ENCODE measurements at regions not wholly inside any gene's neighbourhood (a gene's known extent, or its start where the extent isn't known, plus 50 kb on each side); places are given as distances from the start of the nearest gene placed in this dataset.

- Histone ChIP-seq H3K9ac (ENCODE audit: insufficient read depth, low read depth, low read length) (no peak overlapping the region), H3K79me2 (ENCODE audit: insufficient read depth, low read length) (no peaks in the 10 kb centered on the region), H2AFZ (ENCODE audit: low read length) (no peak overlapping the region), H3K9me3 (ENCODE audit: low read length) (no peaks in the 10 kb centered on the region), H3K27ac (ENCODE audit: extremely low read length, insufficient read depth, low read length) (no peak overlapping the region), H3K36me3 (replicated peaks in 1 of 2; ENCODE audit: control insufficient read depth in 1 of 2, insufficient read depth in 2 of 2, low read length in 2 of 2) (no peaks in the 10 kb centered on the region), H3K4me3 (replicated peaks in 1 of 3; ENCODE audit: insufficient read depth in 1 of 3, low read depth in 2 of 3, low read length in 3 of 3) (no peak overlapping the region), H3K4me1 (ENCODE audit: insufficient read depth, low read length) (peaks cover 6% of the 10 kb centered on the region; the same call in 1 of the 2 replicates), H4K20me1 (ENCODE audit: insufficient read depth, low read length) (no peaks in the 10 kb centered on the region), H3K27me3 (ENCODE audit: control insufficient read depth in 1 of 2, insufficient read depth in 2 of 2, low read length in 2 of 2) (peaks cover 0 to 28% of the 10 kb centered on the region in 2 experiments; a peak in 1 of 5 replicates), H3K4me2 (ENCODE audit: low read depth, low read length) (no peak overlapping the region)
- no TSS peak for BruUV-seq (replicated peaks)
- CTCF ChIA-PET (ENCODE audit: low intra/inter-chr PET ratio, low total read pairs) = no interaction called here
- intact Hi-C loops (cut with micrococcal nuclease; ENCODE audit: unreplicated experiment) (no loop called here), in situ Hi-C loops (cut with HindIII; ENCODE audit: extremely low pct_ligation_motif_present, low pct_unique_long_range_greater_than_20kb) (no loop called here)
- POLR2A ChIA-PET = no interaction called here
- WGBS (ENCODE audit: low lambda C conversion rate) = 59% methylated on average over 9 of the region's 10 CpGs
- FAIRE-seq = no peak
- no peak for TF ChIP-seq ZNF24 (IDR thresholded peaks at IDR 0.05)
- no peak for TF ChIP-seq FOXO4 (CRISPR knock-in tag; conservative IDR thresholded peaks at IDR 0.05)
- no peak for TF ChIP-seq ZBTB44 (CRISPR knock-in tag; IDR thresholded peaks at IDR 0.05)
- no peak for TF ChIP-seq TBL1XR1 (IDR thresholded peaks at IDR 0.05; ENCODE audit: borderline replicate concordance, low read length, partially characterized antibody)
- TF ChIP-seq ZSCAN21 (CRISPR knock-in tag; IDR thresholded peaks at IDR 0.05; ENCODE audit: borderline replicate concordance) = no peak
- no peak for TF ChIP-seq ZNF468 (CRISPR knock-in tag; IDR thresholded peaks at IDR 0.05)
- TF ChIP-seq ZNF720 (CRISPR knock-in tag; IDR thresholded peaks at IDR 0.05) = no peak
- TF ChIP-seq KDM5B (CRISPR knock-in tag; IDR thresholded peaks at IDR 0.05; ENCODE audit: borderline replicate concordance) = no peak
- TF ChIP-seq ZNF232 (CRISPR knock-in tag; IDR thresholded peaks at IDR 0.05; ENCODE audit: borderline replicate concordance) = no peak
- TF ChIP-seq YEATS4 (CRISPR knock-in tag; IDR thresholded peaks at IDR 0.05; ENCODE audit: borderline replicate concordance) = no peak
- no peak; the same call in 2 of the 3 replicates for ATAC-seq
- DNase-seq (ENCODE audit: low spot score) = no peak
These were observed 158.6 kb upstream of the SHB start for GRCh38 chr9:38227656-38228055.
